SK-N-MC (cell line): ENCODE measurements at regions not wholly inside any gene's neighbourhood (a gene's known extent, or its start where the extent isn't known, plus 50 kb on each side); places are given as distances from the start of the nearest gene placed in this dataset.
"Not testable (repeated sequence)": the region's sequence is repeated elsewhere in the genome, so short reads cannot be mapped to it uniquely, and the experiment has no call there.

Experiments used
- DNase-seq: peaks from one replicate; pipeline ENCODE4 v3.0.0-alpha.2; 2011; ENCODE audit warnings: low read depth, low spot score
- H3K27ac ChIP-seq: fragments of 200-600 bp; sonication (generic); 2 replicates; pipeline ENCODE4 v1.5.1; 2016; ENCODE audit warnings: mixed run types
- H3K36me3 ChIP-seq: fragments of 200-600 bp; sonication (generic); 2 replicates; pipeline ENCODE4 v1.6.1; 2017; ENCODE audit warnings: antibody characterized with exemption, low read length, mixed read lengths; ENCODE audit not compliant: insufficient read depth
- H3K4me3 ChIP-seq: fragments of 200-600 bp; sonication (generic); 2 replicates; pipeline ENCODE4 v1.5.1; 2016
- H3K9ac ChIP-seq: fragments of 200-600 bp; sonication (generic); 2 replicates; pipeline ENCODE4 v1.8.0; 2017; ENCODE audit warnings: mixed run types, mixed read lengths; ENCODE audit not compliant: insufficient read length
- H3K9me3 ChIP-seq: fragments of 200-600 bp; sonication (generic); 2 replicates; pipeline ENCODE4 v1.6.1; 2017; ENCODE audit warnings: low read depth, mild to moderate bottlenecking, antibody characterized with exemption, low read length, moderate library complexity, mixed read lengths
- EZH2 ChIP-seq: fragments of 200-600 bp; sonication (generic); IDR thresholded peaks from one replicate; pipeline ENCODE4 v1.6.1; 2017; ENCODE audit warnings: antibody characterized with exemption
- FOXP2 ChIP-seq: optimal IDR thresholded peaks from 2 replicates; pipeline ENCODE3; 2011; ENCODE audit warnings: mild to moderate bottlenecking, moderate library complexity; ENCODE audit not compliant: insufficient read depth; ENCODE audit errors: extremely low read length, control extremely low read depth
- POLR2AphosphoS5 ChIP-seq: IDR thresholded peaks from 2 replicates; pipeline ENCODE4 v1.6.1; 2012; ENCODE audit warnings: mild to moderate bottlenecking, low read depth, low read length, borderline replicate concordance

DNA sequence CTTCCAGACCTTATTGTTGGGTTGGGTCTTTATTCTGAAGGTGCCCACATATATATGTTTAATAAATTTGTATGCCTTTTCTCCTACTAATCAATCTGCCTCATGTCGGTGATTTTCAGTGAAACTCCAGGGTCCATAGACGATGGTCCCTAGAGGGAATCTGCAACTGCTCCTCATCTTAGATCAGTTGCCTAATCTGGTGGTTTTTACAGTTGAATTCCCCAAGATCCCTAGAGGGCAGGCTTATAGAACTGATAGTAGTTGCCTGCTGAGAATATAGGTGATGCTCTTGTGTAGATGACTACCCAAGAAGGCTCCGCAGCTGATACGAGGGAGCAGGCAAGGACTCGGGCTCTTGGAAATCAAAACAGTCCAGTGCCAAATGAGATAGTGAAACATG, 619.2 kb upstream of the C16orf82 start:
- no peak overlapping the region for H3K27ac ChIP-seq
- no peak for DNase-seq
- no peak overlapping the region for H3K9ac ChIP-seq
- H3K36me3 ChIP-seq = no peaks in the 10 kb centered on the region
- no peak overlapping the region for H3K4me3 ChIP-seq
- no peak for TF ChIP-seq EZH2
- no peak for TF ChIP-seq POLR2AphosphoS5
- TF ChIP-seq FOXP2 = no peak
- H3K9me3 ChIP-seq = no peaks in the 10 kb centered on the region

DNA sequence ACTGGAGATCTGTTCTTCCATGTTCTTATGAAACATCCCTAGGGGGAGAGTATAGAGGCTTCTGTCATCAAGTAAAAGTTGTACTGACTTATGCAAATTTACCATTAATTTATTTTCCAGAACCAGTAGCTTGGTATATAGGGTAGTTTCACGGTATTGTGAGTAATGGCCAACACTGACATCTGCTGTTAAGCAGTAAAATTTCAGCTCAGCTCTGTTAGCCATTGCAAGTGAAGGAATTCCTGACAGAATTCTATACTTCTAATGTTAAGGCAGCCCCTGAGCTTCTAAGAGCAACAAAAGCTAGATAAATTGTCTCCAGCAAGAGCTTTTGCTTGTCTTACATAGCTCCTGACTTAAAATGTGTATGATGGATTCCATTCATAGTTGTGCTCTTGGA, 613.5 kb upstream of the C16orf82 start:
- DNase-seq = no peak
- Histone ChIP-seq H3K36me3 (no peaks in the 10 kb centered on the region), H3K9me3 (no peaks in the 10 kb centered on the region), H3K27ac (no peak overlapping the region), H3K9ac (no peak overlapping the region), H3K4me3 (no peak overlapping the region)
- TF ChIP-seq POLR2AphosphoS5 = no peak
- no peak for TF ChIP-seq EZH2
- no peak for TF ChIP-seq FOXP2

DNA sequence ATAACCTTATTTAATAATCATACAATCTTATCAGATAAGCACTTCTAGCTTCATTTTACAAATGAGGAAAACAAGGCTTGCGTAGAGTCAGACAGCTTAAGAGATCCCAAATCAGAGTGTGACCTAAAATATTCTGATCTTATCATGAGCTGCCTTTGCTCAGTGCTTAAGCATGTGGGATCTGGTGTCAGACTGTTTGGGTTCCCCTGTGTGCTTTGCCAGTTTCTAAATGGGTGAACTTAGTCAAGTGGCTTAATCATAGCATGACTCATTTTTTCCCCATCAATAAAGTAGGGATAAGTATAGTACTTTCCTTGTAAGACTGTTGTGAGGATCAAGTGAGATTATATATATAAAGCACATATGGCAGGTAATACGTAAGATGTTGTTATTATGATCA, 612.6 kb upstream of the C16orf82 start:
- no peaks in the 10 kb centered on the region for H3K36me3 ChIP-seq
- no peaks in the 10 kb centered on the region for H3K9me3 ChIP-seq
- DNase-seq = no peak
- H3K27ac ChIP-seq = no peak overlapping the region
- TF ChIP-seq FOXP2 (no peak), POLR2AphosphoS5 (no peak), EZH2 (no peak)
- no peak overlapping the region for H3K4me3 ChIP-seq
- H3K9ac ChIP-seq = no peak overlapping the region

DNA sequence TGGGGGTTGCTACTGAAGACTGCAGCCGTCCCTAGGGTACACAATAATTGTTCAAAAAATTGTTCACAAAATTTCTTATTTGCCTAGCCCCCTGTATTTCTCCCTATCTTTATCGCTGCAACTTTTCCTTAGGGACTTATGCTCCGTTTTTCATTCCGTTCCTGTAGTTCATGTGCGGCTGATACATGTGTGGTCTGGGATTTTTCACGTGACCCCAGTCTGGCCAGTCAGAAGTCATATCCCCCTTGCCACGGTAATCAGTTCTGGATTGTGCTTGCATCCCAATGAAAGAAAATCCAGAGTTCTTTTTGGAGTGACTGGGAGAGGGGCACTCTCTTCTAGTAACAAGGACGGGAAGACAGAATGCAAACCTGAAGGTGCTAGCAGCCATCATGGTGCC, 610.7 kb upstream of the C16orf82 start:
- Histone ChIP-seq H3K36me3 (no peaks in the 10 kb centered on the region), H3K9ac (no peak overlapping the region), H3K4me3 (no peak overlapping the region), H3K9me3 (no peaks in the 10 kb centered on the region), H3K27ac (no peak overlapping the region)
- DNase-seq = no peak
- no peak for TF ChIP-seq EZH2
- TF ChIP-seq FOXP2 = no peak
- no peak for TF ChIP-seq POLR2AphosphoS5

DNA sequence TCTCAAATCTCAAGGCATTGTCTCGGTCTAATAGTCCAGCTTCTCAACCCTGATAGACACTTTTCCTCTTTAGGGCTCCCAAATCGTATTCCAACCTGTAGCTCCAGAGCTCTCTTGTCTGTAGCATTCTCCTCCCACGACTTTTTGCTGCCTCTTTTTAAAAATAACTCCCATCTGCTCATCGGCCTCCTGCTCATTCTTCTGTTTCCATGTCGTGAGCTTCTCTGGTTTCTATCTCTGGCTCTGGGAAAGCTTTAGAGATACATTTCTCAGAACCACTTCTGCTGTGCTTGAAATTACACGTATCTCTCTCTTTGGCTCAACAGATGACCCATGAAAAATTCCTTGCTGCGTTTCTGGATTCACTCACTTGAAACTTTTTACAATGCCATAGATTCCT, 609.6 kb upstream of the C16orf82 start:
- H3K9me3 ChIP-seq = no peaks in the 10 kb centered on the region
- H3K4me3 ChIP-seq = no peak overlapping the region
- no peak overlapping the region for H3K27ac ChIP-seq
- TF ChIP-seq EZH2 (no peak), FOXP2 (no peak), POLR2AphosphoS5 (no peak)
- no peaks in the 10 kb centered on the region for H3K36me3 ChIP-seq
- no peak overlapping the region for H3K9ac ChIP-seq
- no peak for DNase-seq

DNA sequence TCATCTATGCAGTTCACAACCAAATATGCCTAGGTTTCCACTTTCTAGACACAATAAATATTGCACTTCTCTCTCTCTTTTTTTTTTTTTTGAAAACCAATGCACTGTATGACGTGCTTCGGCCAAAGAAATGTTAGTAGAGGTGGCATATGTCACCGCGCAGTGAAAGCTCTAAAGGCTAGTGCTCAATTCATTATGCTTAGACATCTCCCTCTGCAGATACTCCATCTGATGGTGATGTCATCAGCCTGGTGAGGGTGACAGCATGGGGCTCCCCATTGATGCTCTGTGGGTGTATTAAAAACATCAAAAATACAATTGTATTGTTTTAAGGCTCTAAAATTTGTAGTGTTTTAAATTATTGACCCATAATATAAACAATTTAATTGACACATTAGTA, 608.8 kb upstream of the C16orf82 start:
- TF ChIP-seq POLR2AphosphoS5 = no peak
- no peak for TF ChIP-seq FOXP2
- TF ChIP-seq EZH2 = no peak
- no peak for DNase-seq
- Histone ChIP-seq H3K4me3 (no peak overlapping the region), H3K9ac (no peak overlapping the region), H3K36me3 (no peaks in the 10 kb centered on the region), H3K27ac (no peak overlapping the region), H3K9me3 (no peaks in the 10 kb centered on the region)

DNA sequence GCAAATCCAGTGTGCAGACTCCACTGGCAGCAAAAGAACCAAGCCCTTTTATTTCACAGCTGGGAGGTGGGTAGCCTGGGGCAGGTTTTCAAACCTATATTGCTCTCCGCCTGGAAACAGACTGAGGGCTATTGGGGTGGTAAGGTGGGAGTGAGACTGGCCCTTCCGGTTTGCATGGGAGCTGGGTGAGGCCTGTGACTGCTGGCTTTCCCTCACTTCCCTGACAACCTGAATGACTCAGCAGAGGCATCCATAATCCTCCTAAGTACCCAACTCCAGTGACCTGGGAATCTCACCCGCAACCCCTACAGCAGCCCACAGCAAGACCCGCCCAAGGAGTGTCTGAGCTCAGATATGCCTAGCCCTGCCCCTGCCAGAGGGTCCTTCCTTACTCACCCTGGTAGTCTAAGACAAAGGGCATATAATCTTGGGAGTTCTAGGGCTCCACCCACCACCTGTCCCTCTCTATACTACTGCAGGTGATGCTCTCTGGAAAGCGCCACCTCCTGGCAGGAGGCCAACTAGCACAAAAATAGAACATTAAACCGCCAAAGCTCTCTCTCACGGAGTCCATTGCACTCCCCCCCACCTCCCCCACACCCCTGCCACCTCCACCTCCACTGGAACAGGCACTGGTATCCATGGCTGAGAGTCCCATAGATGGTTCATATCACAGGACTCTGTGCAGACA, 602.0 kb upstream of the C16orf82 start:
- no peak for DNase-seq
- no peak overlapping the region for H3K4me3 ChIP-seq
- TF ChIP-seq FOXP2 = no peak
- TF ChIP-seq POLR2AphosphoS5 = no peak
- TF ChIP-seq EZH2 = no peak

DNA sequence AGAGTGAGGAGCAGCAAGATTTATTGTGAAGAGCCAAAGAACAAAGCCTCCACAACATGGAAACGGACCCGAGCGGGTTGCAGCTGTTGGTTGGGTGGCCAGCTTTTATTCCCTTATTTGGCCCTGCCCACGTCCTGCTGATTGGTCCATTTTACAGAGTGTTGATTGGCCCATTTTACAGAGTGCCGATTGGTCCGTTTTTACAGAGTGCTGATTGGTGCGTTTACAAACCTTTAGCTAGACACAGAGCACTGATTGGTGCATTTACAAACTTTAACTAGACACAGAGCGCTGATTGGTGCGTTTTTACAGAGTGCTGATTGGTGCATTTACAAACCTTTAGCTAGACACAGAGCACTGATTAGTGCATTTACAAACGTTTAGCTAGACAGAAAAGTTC, 592.3 kb upstream of the C16orf82 start:
- H3K9ac ChIP-seq, H3K9me3 ChIP-seq, H3K27ac ChIP-seq, H3K4me3 ChIP-seq, H3K36me3 ChIP-seq, DNase-seq: not testable (repeated sequence)

More for the DNA sequence above, 602.0 kb upstream of the C16orf82 start:
- Histone ChIP-seq H3K9me3 (no peaks in the 10 kb centered on the region), H3K36me3 (no peaks in the 10 kb centered on the region), H3K27ac (no peak overlapping the region), H3K9ac (no peak overlapping the region)

DNA sequence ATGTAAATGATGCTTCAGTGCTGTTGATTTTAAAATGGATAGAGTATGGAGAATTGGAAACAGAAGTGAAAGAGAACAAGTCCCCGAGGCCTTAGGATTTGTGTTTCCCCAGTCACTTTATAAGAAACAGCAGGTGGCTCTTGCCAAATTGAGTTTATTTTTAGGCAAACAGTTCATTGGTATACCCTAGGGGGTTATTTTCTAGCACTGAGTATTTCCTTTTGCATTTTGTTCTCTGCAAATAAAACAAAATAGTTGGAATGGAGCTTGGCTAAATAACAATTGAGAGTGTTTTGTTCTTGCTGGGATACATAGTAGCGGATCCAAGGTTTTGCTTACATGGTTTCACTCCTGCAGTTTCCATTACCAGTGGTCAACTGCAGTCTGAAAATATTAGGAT, 591.1 kb upstream of the C16orf82 start:
- no peak for TF ChIP-seq FOXP2
- TF ChIP-seq POLR2AphosphoS5 = peak; percentile 28; the same call in 1 of the 2 replicates
- no peak for TF ChIP-seq EZH2
- DNase-seq = peak; percentile 88
- Histone ChIP-seq H3K27ac (peak overlapping the region; percentile 75), H3K4me3 (peak overlapping the region; percentile 74), H3K36me3 (no peaks in the 10 kb centered on the region), H3K9me3 (peaks cover 6% of the 10 kb centered on the region; the same call in 1 of the 2 replicates), H3K9ac (no peak overlapping the region)
